ENCODE measurements at regions not wholly inside any gene's neighbourhood (a gene's known extent, or its start where the extent isn't known, plus 50 kb on each side); places are given as distances from the start of the nearest gene placed in this dataset.

DNA sequence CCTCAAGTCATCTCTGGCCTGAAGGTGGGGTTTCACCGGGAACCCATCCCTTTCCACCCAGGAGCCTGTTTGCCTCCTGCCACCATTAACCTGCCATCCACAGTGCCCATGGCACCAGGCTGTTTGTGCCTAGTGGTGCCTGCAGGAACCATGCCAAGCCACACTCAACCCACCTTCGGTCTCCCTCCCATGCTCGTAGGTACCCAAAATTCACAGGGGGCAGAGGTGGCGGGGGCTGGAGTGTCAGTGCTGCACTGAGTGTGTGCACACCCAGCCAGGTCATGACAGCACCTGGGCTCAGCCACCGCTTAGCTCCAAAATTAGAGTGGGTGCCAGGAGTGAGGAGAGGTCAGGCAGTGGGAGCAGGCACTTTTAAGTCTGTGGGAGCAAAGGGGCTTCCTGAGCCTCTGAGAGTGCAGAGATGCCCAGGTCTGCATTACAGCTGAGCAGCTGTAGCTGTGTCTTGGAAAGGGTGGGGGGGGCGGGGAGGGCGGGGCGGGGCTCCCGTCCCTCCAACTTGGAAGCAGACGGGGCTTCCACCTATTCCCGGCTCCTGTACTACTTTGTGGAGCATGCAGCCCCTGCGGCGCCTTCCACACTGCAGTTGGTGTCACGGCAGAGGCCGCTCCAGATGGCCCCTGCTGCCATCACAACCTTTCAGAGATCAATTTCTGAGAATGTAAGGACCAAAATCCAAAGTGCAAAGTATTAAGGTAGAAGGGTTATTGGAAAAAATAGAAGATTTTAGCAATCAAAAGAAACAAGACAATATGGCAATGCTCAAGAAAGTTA lies 2396.8 kb upstream of the C9orf72 start:
- TF ChIP-seq, protein P1, sequence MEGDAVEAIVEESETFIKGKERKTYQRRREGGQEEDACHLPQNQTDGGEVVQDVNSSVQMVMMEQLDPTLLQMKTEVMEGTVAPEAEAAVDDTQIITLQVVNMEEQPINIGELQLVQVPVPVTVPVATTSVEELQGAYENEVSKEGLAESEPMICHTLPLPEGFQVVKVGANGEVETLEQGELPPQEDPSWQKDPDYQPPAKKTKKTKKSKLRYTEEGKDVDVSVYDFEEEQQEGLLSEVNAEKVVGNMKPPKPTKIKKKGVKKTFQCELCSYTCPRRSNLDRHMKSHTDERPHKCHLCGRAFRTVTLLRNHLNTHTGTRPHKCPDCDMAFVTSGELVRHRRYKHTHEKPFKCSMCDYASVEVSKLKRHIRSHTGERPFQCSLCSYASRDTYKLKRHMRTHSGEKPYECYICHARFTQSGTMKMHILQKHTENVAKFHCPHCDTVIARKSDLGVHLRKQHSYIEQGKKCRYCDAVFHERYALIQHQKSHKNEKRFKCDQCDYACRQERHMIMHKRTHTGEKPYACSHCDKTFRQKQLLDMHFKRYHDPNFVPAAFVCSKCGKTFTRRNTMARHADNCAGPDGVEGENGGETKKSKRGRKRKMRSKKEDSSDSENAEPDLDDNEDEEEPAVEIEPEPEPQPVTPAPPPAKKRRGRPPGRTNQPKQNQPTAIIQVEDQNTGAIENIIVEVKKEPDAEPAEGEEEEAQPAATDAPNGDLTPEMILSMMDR (IDR thresholded peaks at IDR 0.05): no peak
- TF ChIP-seq POLR2A (IDR thresholded peaks at IDR 0.05; ENCODE audit: low read depth) (no peak), EP300 (IDR thresholded peaks at IDR 0.05) (no peak)

Data from esophagus muscularis mucosa (tissue), 4 donors.